IgD-negative memory B cell (primary cell): ENCODE measurements at regions not wholly inside any gene's neighbourhood (a gene's known extent, or its start where the extent isn't known, plus 50 kb on each side); places are given as distances from the start of the nearest gene placed in this dataset.
"Not testable (repeated sequence)": the region's sequence is repeated elsewhere in the genome, so short reads cannot be mapped to it uniquely, and the experiment has no call there.

Source experiments
- H3K27ac Mint-ChIP-seq, 3 donors: one replicate each; pipeline ENCODE4 v1.8.0; 2020 to 2022; ENCODE audit warnings: mild to moderate bottlenecking in 3 of 3, mixed read lengths in 3 of 3, moderate library complexity in 1 of 3
- H3K27me3 Mint-ChIP-seq: one replicate; pipeline ENCODE4 v1.8.0; 2021; ENCODE audit warnings: mixed read lengths
- H3K36me3 Mint-ChIP-seq: one replicate; pipeline ENCODE4 v1.8.0; 2020; ENCODE audit warnings: mild to moderate bottlenecking, mixed read lengths
- H3K4me1 Mint-ChIP-seq, 3 donors: one replicate each; pipeline ENCODE4 v1.8.0; 2020 to 2022; ENCODE audit warnings: mixed read lengths in 3 of 3, mild to moderate bottlenecking in 1 of 3
- H3K4me3 Mint-ChIP-seq, 4 donors: one replicate each; pipeline ENCODE4 v1.8.0; 2020 to 2022; ENCODE audit warnings: mild to moderate bottlenecking in 4 of 4, mixed read lengths in 4 of 4, moderate library complexity in 3 of 4
- H3K9me3 Mint-ChIP-seq, 3 donors: one replicate each; pipeline ENCODE4 v1.8.0; 2020 to 2021; ENCODE audit warnings: mixed read lengths in 3 of 3, mild to moderate bottlenecking in 1 of 3

DNA sequence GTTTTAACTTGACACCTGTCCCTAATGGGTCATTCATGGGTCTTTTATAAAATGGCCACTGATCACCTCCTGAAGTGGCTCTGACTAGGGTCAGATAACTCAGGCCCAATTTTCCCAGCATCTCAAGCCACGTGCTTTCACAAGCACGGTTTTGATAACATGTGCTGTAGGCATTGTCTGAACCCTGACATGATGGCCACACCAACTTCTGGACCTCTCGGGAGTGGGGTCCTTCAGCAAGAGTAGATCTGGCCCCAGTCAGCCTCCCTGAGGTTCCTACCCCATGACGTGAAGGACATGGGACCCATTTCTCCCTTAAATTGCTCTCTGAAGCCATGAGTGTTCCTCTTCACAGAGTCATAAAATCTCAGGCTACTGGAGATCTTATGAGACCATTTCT is 60.4 kb upstream of the CCND1 start:
- Mint-ChIP-seq H3K27me3 (peaks cover 16% of the 10 kb centered on the region), H3K4me1 (peaks cover 0 to 2% (median 0%) of the 10 kb centered on the region in 3 donors), H3K27ac (peak overlapping the region in 1 of 3 donors; percentile 63), H3K9me3 (peaks cover 0 to 3% (median 0%) of the 10 kb centered on the region in 3 donors), H3K36me3 (no peaks in the 10 kb centered on the region), H3K4me3 (no peak overlapping the region)

DNA sequence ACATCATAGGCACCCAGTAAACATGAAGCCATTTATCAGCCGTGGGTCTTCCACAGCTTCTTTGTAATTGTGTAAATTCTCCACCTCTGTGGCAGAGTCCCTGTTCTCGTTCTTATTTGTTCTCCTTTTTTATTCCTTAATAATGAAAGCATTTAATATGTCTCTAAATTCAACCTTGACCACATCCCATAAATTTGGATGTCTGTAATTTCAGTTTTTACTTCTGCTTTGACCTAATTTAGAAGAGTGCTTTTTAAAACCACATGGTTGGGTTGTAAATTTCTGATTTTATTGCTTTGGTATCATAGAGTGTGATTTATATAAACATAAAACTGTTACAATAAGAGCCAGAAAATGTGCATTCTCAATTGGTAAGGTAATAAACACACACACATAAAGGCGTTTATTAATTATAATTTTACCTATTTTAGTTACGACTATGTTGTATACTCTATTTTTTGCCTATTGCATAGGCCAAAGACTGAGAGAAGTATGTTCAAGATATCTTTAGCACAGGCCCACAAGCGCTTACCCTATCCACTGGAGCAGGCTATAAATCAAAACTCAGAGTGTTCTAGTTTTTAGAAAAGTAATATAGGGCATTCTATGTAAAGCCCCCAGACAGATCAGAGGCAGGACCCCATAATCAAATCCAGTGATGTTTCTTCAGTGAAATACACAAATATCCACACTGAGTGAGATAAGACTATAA is 58.0 kb upstream of the CCND1 start:
- Mint-ChIP-seq H3K4me3 (no peak overlapping the region), H3K4me1 (no peaks in the 10 kb centered on the region), H3K36me3 (no peaks in the 10 kb centered on the region), H3K9me3 (no peaks in the 10 kb centered on the region), H3K27ac (no peak overlapping the region), H3K27me3 (peaks cover 14% of the 10 kb centered on the region)

DNA sequence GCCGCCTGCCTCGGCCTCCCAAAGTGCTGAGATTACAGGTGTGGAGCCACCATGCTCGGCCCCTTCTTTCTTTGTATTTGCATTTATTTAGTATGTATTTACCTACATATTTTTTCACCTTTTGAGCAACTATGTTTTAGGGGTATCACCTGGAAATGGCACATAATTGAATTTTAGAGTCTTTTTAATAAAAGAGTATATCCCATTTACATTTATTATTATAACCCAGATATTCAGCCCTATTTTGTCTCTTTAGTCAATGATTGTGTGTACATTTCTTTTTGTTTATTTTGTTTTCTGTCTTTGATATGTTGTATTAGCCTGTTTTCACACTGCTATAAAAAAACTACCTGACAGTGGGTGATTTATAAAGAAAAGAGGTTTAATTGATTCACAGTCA is 56.8 kb upstream of the CCND1 start:
- H3K9me3 Mint-ChIP-seq = no peaks in the 10 kb centered on the region
- peaks cover 17% of the 10 kb centered on the region for H3K27me3 Mint-ChIP-seq
- no peaks in the 10 kb centered on the region for H3K4me1 Mint-ChIP-seq
- H3K27ac Mint-ChIP-seq = no peak overlapping the region
- no peaks in the 10 kb centered on the region for H3K36me3 Mint-ChIP-seq
- no peak overlapping the region for H3K4me3 Mint-ChIP-seq

DNA sequence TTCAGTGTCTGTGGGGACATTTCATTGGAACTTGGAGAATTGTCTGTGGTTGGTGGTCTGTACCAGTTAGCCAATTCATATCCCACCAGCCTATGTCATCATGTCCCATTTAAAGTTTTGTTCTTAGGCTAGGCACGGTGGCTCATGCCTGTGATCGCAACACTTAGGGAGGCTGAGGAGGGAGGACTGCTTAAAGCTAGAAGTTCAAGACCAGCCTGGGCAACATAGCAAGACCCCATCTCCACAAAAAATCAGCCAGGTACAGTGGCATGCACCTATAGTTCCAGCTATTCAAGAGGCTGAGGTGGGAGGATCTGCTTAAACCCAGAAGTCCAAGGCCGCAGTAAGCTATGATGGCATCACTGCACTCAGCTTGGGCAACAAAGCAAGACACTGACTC is 55.6 kb upstream of the CCND1 start:
- Mint-ChIP-seq H3K27me3 (peaks cover 15% of the 10 kb centered on the region), H3K4me3 (no peak overlapping the region)

DNA sequence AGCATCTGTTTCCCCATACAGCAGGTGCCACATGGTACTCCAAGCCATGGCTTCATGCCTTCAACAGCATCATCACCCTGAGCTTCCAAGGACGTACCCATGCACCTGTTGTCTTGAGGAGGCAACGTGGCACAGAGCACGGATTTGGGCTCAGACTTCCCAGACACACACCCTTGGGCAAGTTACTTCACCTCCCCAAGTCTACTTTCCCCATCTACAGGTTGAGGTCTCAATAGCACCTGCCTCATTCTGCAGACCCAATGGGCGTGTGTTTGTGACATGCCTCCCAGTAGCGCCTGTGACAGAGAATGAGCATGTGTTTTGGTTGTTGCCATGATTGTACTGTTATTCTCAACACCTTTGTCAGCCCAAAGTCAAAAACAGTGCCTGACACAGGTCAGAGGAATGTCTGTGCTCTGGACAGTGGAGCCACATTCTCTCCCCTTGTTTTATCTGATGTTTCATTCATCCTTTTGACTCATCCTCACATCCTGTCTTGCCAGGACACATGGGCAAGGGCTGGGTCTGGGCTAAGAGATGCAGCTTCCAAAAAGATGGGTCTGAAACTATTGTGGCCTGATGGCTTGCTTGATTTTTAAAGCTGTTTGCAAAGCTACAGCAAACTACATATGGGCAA is 53.4 kb upstream of the CCND1 start:
- Mint-ChIP-seq H3K4me3 (no peak overlapping the region), H3K36me3 (no peaks in the 10 kb centered on the region), H3K27ac (no peak overlapping the region), H3K9me3 (no peaks in the 10 kb centered on the region), H3K27me3 (peaks cover 15% of the 10 kb centered on the region), H3K4me1 (no peaks in the 10 kb centered on the region)

More for the DNA sequence above, 55.6 kb upstream of the CCND1 start:
- H3K27ac Mint-ChIP-seq = no peak overlapping the region
- no peaks in the 10 kb centered on the region for H3K9me3 Mint-ChIP-seq
- no peaks in the 10 kb centered on the region for H3K4me1 Mint-ChIP-seq
- no peaks in the 10 kb centered on the region for H3K36me3 Mint-ChIP-seq

DNA sequence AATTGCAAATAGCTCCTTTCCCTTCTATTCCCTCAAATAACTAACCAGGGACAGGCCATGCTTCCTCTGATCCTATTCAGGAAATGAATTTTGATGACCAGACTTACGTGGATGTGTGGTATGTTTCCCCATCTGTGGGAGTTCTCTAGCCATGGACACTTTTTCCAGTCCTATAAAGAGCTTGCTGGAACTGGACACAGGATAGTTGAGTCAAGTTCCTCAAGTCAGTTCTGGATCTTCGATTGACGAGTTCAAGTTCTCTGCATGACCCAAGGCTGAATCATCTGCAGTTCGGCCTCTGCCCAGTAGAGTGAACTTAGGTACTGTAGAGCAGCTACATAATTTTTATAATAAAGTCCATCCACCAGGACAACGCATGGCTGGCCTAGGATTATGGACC is 52.7 kb upstream of the CCND1 start:
- no peak overlapping the region for H3K4me3 Mint-ChIP-seq
- no peaks in the 10 kb centered on the region for H3K4me1 Mint-ChIP-seq
- H3K27me3 Mint-ChIP-seq = peaks cover 15% of the 10 kb centered on the region
- H3K36me3 Mint-ChIP-seq = no peaks in the 10 kb centered on the region
- H3K27ac Mint-ChIP-seq = peak overlapping the region in 1 of 3 donors; percentile 65
- no peaks in the 10 kb centered on the region for H3K9me3 Mint-ChIP-seq

DNA sequence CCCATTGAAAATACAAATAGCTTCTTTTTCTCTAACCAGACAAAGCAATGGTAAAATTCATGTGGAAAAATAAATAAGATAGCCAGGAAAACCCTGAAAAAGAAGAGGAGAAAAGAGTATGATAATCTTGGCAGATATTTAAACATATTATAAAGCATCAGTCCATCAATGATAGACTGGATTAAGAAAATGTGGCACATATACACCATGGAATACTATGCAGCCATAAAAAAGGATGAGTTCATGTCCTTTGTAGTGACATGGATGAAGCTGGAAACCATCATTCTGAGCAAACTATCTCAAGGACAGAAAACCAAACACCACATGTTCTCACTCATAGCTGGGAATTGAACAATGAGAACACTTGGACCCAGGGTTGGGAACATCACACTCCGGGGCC is 50.9 kb upstream of the CCND1 start:
- peaks cover 11% of the 10 kb centered on the region for H3K27me3 Mint-ChIP-seq
- not testable (repeated sequence) for H3K36me3 Mint-ChIP-seq, H3K4me1 Mint-ChIP-seq, H3K9me3 Mint-ChIP-seq, H3K27ac Mint-ChIP-seq, H3K4me3 Mint-ChIP-seq
